Endothelial cell of umbilical vein (primary cell): ENCODE measurements at regions not wholly inside any gene's neighbourhood (a gene's known extent, or its start where the extent isn't known, plus 50 kb on each side); places are given as distances from the start of the nearest gene placed in this dataset.

Experiments
- BruUV-seq: library from RNA; stranded (reverse); fragments of 400-500 nt; replicated peaks from 2 replicates; lab custom pipeline; 2021; lab: Mats Ljungman, UMichigan
- CTCF ChIA-PET: fragments of 300-600, 350-600 bp; sonication (Branson Sonifier 250); formaldehyde crosslinking; loops from one replicate; lab custom pipeline; 2021; ENCODE audit warnings: antibody characterized with exemption, inconsistent platforms; lab: Charles Lee
- POLR2A ChIA-PET: fragments of 300-600, 350-600 bp; sonication (Branson Sonifier 250); formaldehyde crosslinking; loops from one replicate; lab custom pipeline; 2021; ENCODE audit warnings: antibody characterized with exemption, inconsistent platforms; lab: Charles Lee
- DNase-seq: peaks from one replicate; pipeline ENCODE4 v3.0.0-alpha.2; 2011; ENCODE audit warnings: low read depth, low spot score
- FAIRE-seq: peaks from 2 replicates; lab custom pipeline; 2011; peaks lifted over from hg19 to GRCh38; lab: Jason Lieb, UNC
- H2AFZ ChIP-seq: 2 replicates; pipeline ENCODE4 v1.6.0; 2012; ENCODE audit warnings: low read depth, low read length, control low read depth, inconsistent platforms
- H3K27ac ChIP-seq: 2 replicates; pipeline ENCODE4 v1.5.1; 2011; ENCODE audit warnings: low read depth, mild to moderate bottlenecking, control low read depth, low read length, moderate library complexity; ENCODE audit not compliant: insufficient read depth
- H3K27me3 ChIP-seq, 2 experiments: 2 replicates each; pipeline versions ENCODE4 v1.6.0 to v1.6.1; 2011; ENCODE audit warnings: low read length in 2 of 2, mixed read lengths in 1 of 2; ENCODE audit not compliant: control insufficient read depth in 2 of 2, insufficient read depth in 2 of 2
- H3K36me3 ChIP-seq, 2 experiments: 2 replicates in 1 of 2; 3 replicates in 1 of 2; pipeline ENCODE4 v1.5.1; 2011; ENCODE audit warnings: low read length in 2 of 2, mild to moderate bottlenecking in 1 of 2, moderate library complexity in 1 of 2; ENCODE audit not compliant: control insufficient read depth in 2 of 2, insufficient read depth in 2 of 2; ENCODE audit errors: extremely low read depth in 1 of 2
- H3K4me1 ChIP-seq: 3 replicates; pipeline ENCODE4 v1.5.1; 2011; ENCODE audit warnings: mild to moderate bottlenecking, low read length; ENCODE audit not compliant: control insufficient read depth, insufficient read depth; ENCODE audit errors: extremely low read depth
- H3K4me2 ChIP-seq: 2 replicates; pipeline ENCODE4 v1.6.1; 2011; ENCODE audit warnings: low read length, control low read depth, mixed read lengths; ENCODE audit not compliant: insufficient read depth
- H3K4me3 ChIP-seq, 3 experiments: fragments of 200-600 bp in 1 of 3; sonication (generic), shearing (Covaris generic) in 1 of 3; replicated peaks in 1 of 3; 2 replicates each; pipeline ENCODE4 v1.5.1; 2011 to 2016; ENCODE audit warnings: control low read depth in 3 of 3, low read length in 3 of 3, mild to moderate bottlenecking in 2 of 3, inconsistent platforms in 1 of 3, low read depth in 1 of 3, moderate library complexity in 1 of 3; ENCODE audit not compliant: insufficient read depth in 1 of 3
- H3K79me2 ChIP-seq: 2 replicates; pipeline ENCODE4 v1.6.0; 2012; ENCODE audit warnings: low read length, inconsistent platforms; ENCODE audit not compliant: control insufficient read depth, insufficient read depth
- H3K9ac ChIP-seq: replicated peaks from 2 replicates; pipeline ENCODE3; 2011; ENCODE audit warnings: low read length, control low read depth; ENCODE audit not compliant: insufficient read depth; ENCODE audit errors: extremely low read depth
- H3K9me1 ChIP-seq: replicated peaks from 3 replicates; pipeline ENCODE4 v1.6.0; 2011; ENCODE audit warnings: mild to moderate bottlenecking, low read length; ENCODE audit not compliant: control insufficient read depth, insufficient read depth; ENCODE audit errors: extremely low read depth
- H3K9me3 ChIP-seq: replicated peaks from 2 replicates; pipeline ENCODE4 v1.5.1; 2012; ENCODE audit warnings: low read length, inconsistent platforms; ENCODE audit not compliant: control insufficient read depth, insufficient read depth
- H4K20me1 ChIP-seq: replicated peaks from 2 replicates; pipeline ENCODE3; 2011; ENCODE audit warnings: mild to moderate bottlenecking, low read length; ENCODE audit not compliant: control insufficient read depth, insufficient read depth; ENCODE audit errors: extremely low read depth
- CTCF ChIP-seq, 2 donors: IDR thresholded peaks; 1 replicate in 1 of 2; 2 replicates in 1 of 2; pipeline ENCODE4 v1.5.1; 2011; ENCODE audit warnings: low read length in 2 of 2, mild to moderate bottlenecking in 2 of 2, moderate library complexity in 2 of 2, control low read depth in 1 of 2, inconsistent platforms in 1 of 2, low read depth in 1 of 2; ENCODE audit not compliant: insufficient read depth in 1 of 2; ENCODE audit errors: extremely low read depth in 1 of 2
- EZH2 ChIP-seq: IDR thresholded peaks from 2 replicates; pipeline ENCODE4 v1.6.1; 2012; ENCODE audit warnings: borderline replicate concordance, low read depth, mild to moderate bottlenecking, moderate library complexity, low read length, inconsistent platforms; ENCODE audit not compliant: severe bottlenecking
- FOS ChIP-seq: IDR thresholded peaks from 2 replicates; pipeline ENCODE4 v1.6.1; 2011; ENCODE audit warnings: mild to moderate bottlenecking, low read length, moderate library complexity, borderline replicate concordance; ENCODE audit not compliant: insufficient read depth
- GATA2 ChIP-seq: IDR thresholded peaks from 2 replicates; pipeline ENCODE4 v1.7.0; 2011; ENCODE audit warnings: low read depth, mild to moderate bottlenecking, moderate library complexity, mixed read lengths, low read length; ENCODE audit not compliant: insufficient read length, insufficient read depth
- JUN ChIP-seq: IDR thresholded peaks from 2 replicates; pipeline ENCODE4 v1.6.1; 2011; ENCODE audit warnings: borderline replicate concordance, low read depth; ENCODE audit not compliant: insufficient read length, insufficient read depth
- MYC ChIP-seq: IDR thresholded peaks from one replicate; pipeline ENCODE4 v1.6.1; 2011; ENCODE audit warnings: mild to moderate bottlenecking, low read depth, low read length
- POLR2A ChIP-seq: IDR thresholded peaks from 2 replicates; pipeline ENCODE4 v1.6.1; 2012; ENCODE audit warnings: low read depth, mild to moderate bottlenecking, control low read depth, low read length
- POLR2AphosphoS5 ChIP-seq: IDR thresholded peaks from 2 replicates; pipeline ENCODE4 v1.6.1; 2012; ENCODE audit warnings: low read depth, mild to moderate bottlenecking, control low read depth, low read length, moderate library complexity; ENCODE audit not compliant: insufficient read depth
- dilution Hi-C: fragments of 300-500 bp; cut with MboI; formaldehyde crosslinking; loops from one replicate; pipeline ENCODE4 v1.15.0; 2019; ENCODE audit warnings: low sequenced_read_pairs; ENCODE audit not compliant: extremely low pct_ligation_motif_present
- intact Hi-C: fragments of 100-400 bp; cut with micrococcal nuclease; formaldehyde crosslinking; loops from one replicate; pipeline ENCODE4 v1.10.0; 2022
- TF ChIP-seq, protein P1 (sequence below): IDR thresholded peaks from 2 replicates; pipeline ENCODE4 v1.6.1; 2011; ENCODE audit not compliant: insufficient read depth, insufficient read length

DNA sequence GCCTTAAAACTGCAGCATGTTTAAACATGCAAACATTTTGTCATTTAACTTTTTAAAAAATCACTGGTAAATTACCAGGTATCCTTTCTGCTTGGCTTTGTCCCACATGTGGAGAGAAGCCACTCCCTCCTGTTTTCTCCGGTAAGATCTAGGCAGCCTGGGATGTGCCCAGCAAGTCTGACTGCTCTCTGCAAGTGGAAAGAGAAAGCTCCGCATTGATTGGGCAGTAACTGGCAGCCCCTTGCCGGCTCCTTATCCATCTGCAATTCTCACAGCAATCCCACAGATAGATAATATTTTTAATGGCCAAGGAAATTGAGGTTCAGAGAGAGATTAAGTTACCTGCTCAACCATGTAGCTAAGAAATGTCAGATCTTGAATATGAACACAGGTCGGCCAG lies 136.1 kb downstream of the TMEM200C start:
- Histone ChIP-seq H2AFZ (no peak overlapping the region), H3K79me2 (no peaks in the 10 kb centered on the region), H3K27me3 (no peaks in the 10 kb centered on the region), H3K9me1 (no peaks in the 10 kb centered on the region), H4K20me1 (no peaks in the 10 kb centered on the region), H3K36me3 (no peaks in the 10 kb centered on the region), H3K9ac (no peak overlapping the region), H3K9me3 (no peaks in the 10 kb centered on the region), H3K4me2 (no peak overlapping the region), H3K27ac (no peak overlapping the region), H3K4me1 (no peaks in the 10 kb centered on the region), H3K4me3 (no peak overlapping the region)
- BruUV-seq = no TSS peak
- intact Hi-C loops = no loop called here
- ChIA-PET CTCF (no interaction called here), POLR2A (no interaction called here)
- TF ChIP-seq FOS (no peak), EZH2 (no peak), GATA2 (no peak), JUN (no peak), POLR2A (no peak), POLR2AphosphoS5 (no peak), CTCF (IDR thresholded peaks at IDR 0.05; ENCODE audit: extremely low read depth in 1 of 2, insufficient read depth in 1 of 2, low read depth in 1 of 2, low read length in 2 of 2) (no peak), MYC (no peak)
- TF ChIP-seq, protein P1, sequence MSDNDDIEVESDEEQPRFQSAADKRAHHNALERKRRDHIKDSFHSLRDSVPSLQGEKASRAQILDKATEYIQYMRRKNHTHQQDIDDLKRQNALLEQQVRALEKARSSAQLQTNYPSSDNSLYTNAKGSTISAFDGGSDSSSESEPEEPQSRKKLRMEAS = no peak
- DNase-seq = no peak
- dilution Hi-C loops = no loop called here
- no peak for FAIRE-seq
